ENCODE measurements at regions not wholly inside any gene's neighbourhood (a gene's known extent, or its start where the extent isn't known, plus 50 kb on each side); places are given as distances from the start of the nearest gene placed in this dataset.

DNA sequence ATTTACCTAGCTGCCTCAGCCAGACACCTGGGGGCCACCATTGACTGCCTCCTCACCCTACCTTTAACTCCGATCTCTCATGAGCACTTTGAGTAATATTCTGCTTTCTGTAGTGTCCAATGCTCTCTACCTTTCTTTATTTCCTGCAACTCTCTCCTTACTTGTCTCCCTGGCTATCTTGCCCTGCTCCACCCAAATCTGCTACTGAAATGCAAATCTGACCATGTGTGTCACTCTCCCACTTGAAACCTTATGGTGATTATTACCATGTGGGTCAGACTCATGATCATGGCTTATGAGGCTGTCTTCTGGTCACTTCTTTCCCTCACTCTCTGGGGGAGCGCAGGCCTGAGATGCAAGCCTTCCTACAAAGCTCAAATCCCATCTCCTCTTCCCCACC is 83.3 kb downstream of the INSIG2 start:
- 93% methylated on average over 2 of the region's 2 CpGs for WGBS (ENCODE audit: low lambda C conversion rate, missing lambda C conversion rate)
- Histone ChIP-seq H4K20me1 (ENCODE audit: insufficient read depth, poor library complexity, severe bottlenecking) (no peaks in the 10 kb centered on the region), H3K36me3 (replicated peaks; ENCODE audit: insufficient read depth, low read depth) (no peaks in the 10 kb centered on the region), H3K27ac (no peak overlapping the region), H3K4me3 (no peak overlapping the region), H3K4me1 (ENCODE audit: insufficient read depth) (no peaks in the 10 kb centered on the region), H3K27me3 (no peaks in the 10 kb centered on the region), H3K79me2 (no peaks in the 10 kb centered on the region), H2AFZ (no peak overlapping the region), H3K4me2 (no peak overlapping the region), H3K9me3 (ENCODE audit: low read depth) (no peaks in the 10 kb centered on the region), H3K9me2 (replicated peaks; ENCODE audit: insufficient read depth) (no peaks in the 10 kb centered on the region)
- DNase-seq (ENCODE audit: low spot score): no peak
- TF ChIP-seq EZH2phosphoT487 (IDR thresholded peaks at IDR 0.05; ENCODE audit: low read depth, severe bottlenecking, unreplicated experiment) (no peak), CTCF (IDR thresholded peaks at IDR 0.05; ENCODE audit: poor library complexity) (no peak), EZH2 (IDR thresholded peaks at IDR 0.05; ENCODE audit: borderline replicate concordance) (no peak)

DNA sequence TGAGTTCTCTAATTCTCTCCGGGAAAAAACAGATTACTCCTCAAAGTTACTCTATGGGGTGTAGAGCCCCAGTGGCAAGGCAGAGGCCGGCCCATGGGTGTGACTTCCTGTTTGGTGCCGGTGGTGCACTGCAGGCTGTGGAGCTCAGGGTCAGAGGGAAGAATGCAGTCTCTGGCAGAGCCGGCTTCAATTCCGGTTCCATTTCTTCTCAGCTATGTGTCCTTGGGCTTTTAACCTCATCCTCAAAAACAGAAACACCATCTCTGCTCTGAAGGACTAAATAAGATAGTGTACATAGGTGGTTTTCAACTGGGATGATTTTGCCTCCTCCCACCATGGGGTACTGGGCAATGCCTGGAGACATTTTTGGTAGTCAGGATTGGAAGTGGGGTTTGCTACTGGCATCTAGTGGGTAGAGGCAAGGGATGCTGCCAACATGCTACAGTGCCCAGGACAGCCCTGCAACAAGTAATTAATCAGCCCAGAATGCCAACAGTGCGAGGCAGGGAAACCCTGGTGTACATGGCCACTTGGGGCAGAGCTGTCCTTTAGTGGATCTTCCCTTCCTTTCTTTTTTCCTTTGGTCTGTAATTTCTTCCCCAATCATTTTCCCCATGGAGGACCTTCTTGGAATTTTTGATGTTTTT is 81.2 kb downstream of the INSIG2 start:
- DNase-seq (ENCODE audit: low spot score): no peak
- no peaks in the 10 kb centered on the region for H3K9me2 ChIP-seq (replicated peaks; ENCODE audit: insufficient read depth)
- no peaks in the 10 kb centered on the region for H3K79me2 ChIP-seq
- no peak overlapping the region for H3K4me3 ChIP-seq
- H3K9me3 ChIP-seq (ENCODE audit: low read depth): no peaks in the 10 kb centered on the region
- H2AFZ ChIP-seq: no peak overlapping the region
- H3K36me3 ChIP-seq (replicated peaks; ENCODE audit: insufficient read depth, low read depth): no peaks in the 10 kb centered on the region
- H3K27me3 ChIP-seq: no peaks in the 10 kb centered on the region
- no peak overlapping the region for H3K27ac ChIP-seq
- no peak for TF ChIP-seq CTCF (IDR thresholded peaks at IDR 0.05; ENCODE audit: poor library complexity)
- TF ChIP-seq EZH2 (IDR thresholded peaks at IDR 0.05; ENCODE audit: borderline replicate concordance): no peak
- no peak for TF ChIP-seq EZH2phosphoT487 (IDR thresholded peaks at IDR 0.05; ENCODE audit: low read depth, severe bottlenecking, unreplicated experiment)
- H3K4me2 ChIP-seq: no peak overlapping the region
- WGBS (ENCODE audit: low lambda C conversion rate, missing lambda C conversion rate): 38% methylated on average over 6 of the region's 6 CpGs
- H3K4me1 ChIP-seq (ENCODE audit: insufficient read depth): no peaks in the 10 kb centered on the region
- no peaks in the 10 kb centered on the region for H4K20me1 ChIP-seq (ENCODE audit: insufficient read depth, poor library complexity, severe bottlenecking)

DNA sequence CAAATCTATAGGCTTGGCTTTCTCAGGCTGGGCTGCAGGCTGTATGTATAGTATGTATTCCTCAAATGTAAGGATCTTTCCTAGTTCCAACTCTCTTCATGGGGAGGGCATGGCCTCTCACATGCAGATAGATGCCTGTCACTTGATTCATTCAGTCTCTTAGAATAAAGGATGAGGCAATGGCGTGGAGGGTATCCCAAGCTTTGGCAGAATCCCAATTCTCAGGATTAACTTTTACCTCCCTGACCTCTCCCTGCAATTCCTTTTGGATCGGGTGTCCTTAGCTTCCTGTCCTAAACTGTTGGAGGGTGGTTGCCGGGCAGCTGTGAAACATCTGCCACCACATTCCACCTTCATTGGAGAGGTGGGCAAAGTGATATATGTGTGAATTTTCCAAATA is 80.3 kb downstream of the INSIG2 start:
- Histone ChIP-seq H3K4me2 (no peak overlapping the region), H3K27me3 (no peaks in the 10 kb centered on the region), H4K20me1 (ENCODE audit: insufficient read depth, poor library complexity, severe bottlenecking) (no peaks in the 10 kb centered on the region), H3K27ac (no peak overlapping the region), H3K4me1 (ENCODE audit: insufficient read depth) (no peaks in the 10 kb centered on the region), H3K4me3 (no peak overlapping the region), H3K9me3 (ENCODE audit: low read depth) (no peaks in the 10 kb centered on the region), H2AFZ (no peak overlapping the region), H3K36me3 (replicated peaks; ENCODE audit: insufficient read depth, low read depth) (no peaks in the 10 kb centered on the region), H3K9me2 (replicated peaks; ENCODE audit: insufficient read depth) (no peaks in the 10 kb centered on the region), H3K79me2 (no peaks in the 10 kb centered on the region)
- TF ChIP-seq CTCF (IDR thresholded peaks at IDR 0.05; ENCODE audit: poor library complexity) (no peak), EZH2 (IDR thresholded peaks at IDR 0.05; ENCODE audit: borderline replicate concordance) (no peak), EZH2phosphoT487 (IDR thresholded peaks at IDR 0.05; ENCODE audit: low read depth, severe bottlenecking, unreplicated experiment) (no peak)
- WGBS (ENCODE audit: low lambda C conversion rate, missing lambda C conversion rate): 70% methylated on average over 3 of the region's 3 CpGs
- no peak for DNase-seq (ENCODE audit: low spot score)

Data from hepatocyte (in vitro differentiated cells).